ENCODE measurements at regions not wholly inside any gene's neighbourhood (a gene's known extent, or its start where the extent isn't known, plus 50 kb on each side); places are given as distances from the start of the nearest gene placed in this dataset.

- no peak overlapping the region for H3K4me3 ChIP-seq (replicated peaks; ENCODE audit: low read depth, low read length)
- TF ChIP-seq CTCF (IDR thresholded peaks at IDR 0.05; ENCODE audit: low read length, missing control alignments) = no peak
- DNase-seq (ENCODE audit: low read depth) = peak; percentile 99
Observed at GRCh38 chr3:23685541-23686258, 120.1 kb upstream of the UBE2E1 start.

- no peak for DNase-seq (ENCODE audit: low read depth)
- no peak for TF ChIP-seq CTCF (IDR thresholded peaks at IDR 0.05; ENCODE audit: low read length, missing control alignments)
- H3K4me3 ChIP-seq (replicated peaks; ENCODE audit: low read depth, low read length) = no peak overlapping the region
Observed at GRCh38 chr3:23686519-23686918, 119.2 kb upstream of the UBE2E1 start.

GRCh38 chr3:23691357-23691895, 114.3 kb upstream of the UBE2E1 start:
- H3K4me3 ChIP-seq (replicated peaks; ENCODE audit: low read depth, low read length) = no peak overlapping the region
- TF ChIP-seq CTCF (IDR thresholded peaks at IDR 0.05; ENCODE audit: low read length, missing control alignments) = no peak
- no peak for DNase-seq (ENCODE audit: low read depth)

GRCh38 chr3:23696842-23697241, 108.9 kb upstream of the UBE2E1 start:
- peak; percentile 74 for DNase-seq (ENCODE audit: low read depth)
- no peak overlapping the region for H3K4me3 ChIP-seq (replicated peaks; ENCODE audit: low read depth, low read length)
- no peak for TF ChIP-seq CTCF (IDR thresholded peaks at IDR 0.05; ENCODE audit: low read length, missing control alignments)

- no peak for DNase-seq (ENCODE audit: low read depth)
- TF ChIP-seq CTCF (IDR thresholded peaks at IDR 0.05; ENCODE audit: low read length, missing control alignments) = no peak
Observed at GRCh38 chr3:23697416-23697815, 108.3 kb upstream of the UBE2E1 start.

GRCh38 chr3:23698652-23699313, 107.0 kb upstream of the UBE2E1 start:
- TF ChIP-seq CTCF (IDR thresholded peaks at IDR 0.05; ENCODE audit: low read length, missing control alignments) = no peak
- no peak overlapping the region for H3K4me3 ChIP-seq (replicated peaks; ENCODE audit: low read depth, low read length)
- DNase-seq (ENCODE audit: low read depth) = no peak

More at GRCh38 chr3:23697416-23697815, 108.3 kb upstream of the UBE2E1 start:
- no peak overlapping the region for H3K4me3 ChIP-seq (replicated peaks; ENCODE audit: low read depth, low read length)

Measured in fibroblast of pulmonary artery (primary cell).